ENCODE measurements at regions not wholly inside any gene's neighbourhood (a gene's known extent, or its start where the extent isn't known, plus 50 kb on each side); places are given as distances from the start of the nearest gene placed in this dataset.

- no peak for ATAC-seq
- no peak for TF ChIP-seq BACH2 (CRISPR knock-in tag; IDR thresholded peaks at IDR 0.05; ENCODE audit: borderline replicate concordance)
- TF ChIP-seq ZNF8 (CRISPR knock-in tag; IDR thresholded peaks at IDR 0.05) = no peak
- no peak for TF ChIP-seq RARB (CRISPR knock-in tag; IDR thresholded peaks at IDR 0.05)
- no peak for TF ChIP-seq TSHZ2 (CRISPR knock-in tag; IDR thresholded peaks at IDR 0.05)
- no peak for TF ChIP-seq SNAI2 (CRISPR knock-in tag; IDR thresholded peaks at IDR 0.05)
- TF ChIP-seq ZNF70 (CRISPR knock-in tag; IDR thresholded peaks at IDR 0.05) = no peak
- TF ChIP-seq TOX (CRISPR knock-in tag; IDR thresholded peaks at IDR 0.05; ENCODE audit: borderline replicate concordance) = no peak
- no peak for TF ChIP-seq ZC3H10 (CRISPR knock-in tag; IDR thresholded peaks at IDR 0.05)
- no peak for TF ChIP-seq PATZ1 (CRISPR knock-in tag; IDR thresholded peaks at IDR 0.05; ENCODE audit: borderline replicate concordance)
- TF ChIP-seq OSR1 (CRISPR knock-in tag; IDR thresholded peaks at IDR 0.05) = no peak
- TF ChIP-seq ARNTL (CRISPR knock-in tag; IDR thresholded peaks at IDR 0.05; ENCODE audit: borderline replicate concordance, low read depth) = no peak
- no peak for TF ChIP-seq CREB5 (CRISPR knock-in tag; IDR thresholded peaks at IDR 0.05; ENCODE audit: low read depth)
- TF ChIP-seq ZFP3 (CRISPR knock-in tag; IDR thresholded peaks at IDR 0.05) = no peak
Measured at GRCh38 chr14:45619831-45620230, 366.8 kb upstream of the MIS18BP1 start.

DNA sequence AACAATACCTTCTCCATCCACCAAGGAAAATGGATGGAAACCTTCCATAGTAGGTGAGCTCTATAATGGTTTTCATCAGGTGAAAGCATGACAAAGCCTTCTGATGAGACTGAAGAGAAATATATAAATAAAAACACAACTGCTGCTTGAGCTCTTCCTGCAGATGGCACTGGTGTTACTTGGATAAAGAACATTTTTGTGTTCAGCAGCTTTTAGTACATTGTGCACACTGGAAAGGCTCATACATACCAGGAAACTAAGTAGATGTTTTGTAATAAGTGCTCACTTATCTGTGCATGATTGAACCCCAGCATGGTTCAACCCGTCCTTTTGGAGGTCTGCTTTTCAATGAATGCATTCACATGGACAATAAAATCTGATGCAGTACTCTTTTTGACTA is 357.3 kb upstream of the MIS18BP1 start:
- ATAC-seq = no peak
- TF ChIP-seq ZFP3 (CRISPR knock-in tag; IDR thresholded peaks at IDR 0.05) = no peak
- TF ChIP-seq PATZ1 (CRISPR knock-in tag; IDR thresholded peaks at IDR 0.05; ENCODE audit: borderline replicate concordance) = no peak
- TF ChIP-seq PPARA (CRISPR knock-in tag; IDR thresholded peaks at IDR 0.05; ENCODE audit: borderline replicate concordance) = no peak
- TF ChIP-seq RARB (CRISPR knock-in tag; IDR thresholded peaks at IDR 0.05) = no peak
- TF ChIP-seq ESRRG (CRISPR knock-in tag; IDR thresholded peaks at IDR 0.05) = no peak
- no peak for TF ChIP-seq OSR1 (CRISPR knock-in tag; IDR thresholded peaks at IDR 0.05)
- no peak for TF ChIP-seq ZNF565 (CRISPR knock-in tag; conservative IDR thresholded peaks at IDR 0.05; ENCODE audit: low read depth)
- no peak for TF ChIP-seq GLIS3 (CRISPR knock-in tag; IDR thresholded peaks at IDR 0.05)
- TF ChIP-seq TOX (CRISPR knock-in tag; IDR thresholded peaks at IDR 0.05; ENCODE audit: borderline replicate concordance) = no peak
- TF ChIP-seq ISL1 (CRISPR knock-in tag; IDR thresholded peaks at IDR 0.05) = no peak
- TF ChIP-seq ZNF8 (CRISPR knock-in tag; IDR thresholded peaks at IDR 0.05) = no peak
- TF ChIP-seq TSHZ2 (CRISPR knock-in tag; IDR thresholded peaks at IDR 0.05) = no peak
- no peak for TF ChIP-seq TCF4 (CRISPR knock-in tag; IDR thresholded peaks at IDR 0.05; ENCODE audit: borderline replicate concordance)
- no peak for TF ChIP-seq SNAI2 (CRISPR knock-in tag; IDR thresholded peaks at IDR 0.05)
- no peak for TF ChIP-seq CREB5 (CRISPR knock-in tag; IDR thresholded peaks at IDR 0.05; ENCODE audit: low read depth)
- no peak for TF ChIP-seq POU6F1 (CRISPR knock-in tag; IDR thresholded peaks at IDR 0.05; ENCODE audit: borderline replicate concordance, low read depth)
- no peak for TF ChIP-seq ARNTL (CRISPR knock-in tag; IDR thresholded peaks at IDR 0.05; ENCODE audit: borderline replicate concordance, low read depth)
